ENCODE measurements at regions not wholly inside any gene's neighbourhood (a gene's known extent, or its start where the extent isn't known, plus 50 kb on each side); places are given as distances from the start of the nearest gene placed in this dataset.

GRCh38 chr3:113086560-113087461 is 96.0 kb downstream of the GTPBP8 start:
- TF ChIP-seq CTCF (IDR thresholded peaks at IDR 0.05): no peak
- TF ChIP-seq POLR2A (IDR thresholded peaks at IDR 0.05): no peak

Measured in thyroid gland (tissue), 4 donors.